ENCODE measurements at regions not wholly inside any gene's neighbourhood (a gene's known extent, or its start where the extent isn't known, plus 50 kb on each side); places are given as distances from the start of the nearest gene placed in this dataset.

GRCh38 chr4:100284129-100284880 lies 94.0 kb upstream of the DDIT4L start:
- DNase-seq, result peak; percentile 31

- no peak for DNase-seq
These were observed 90.5 kb upstream of the DDIT4L start for GRCh38 chr4:100280807-100281206.

GRCh38 chr4:100278567-100278966 lies 88.3 kb upstream of the DDIT4L start:
- DNase-seq, result no peak

GRCh38 chr4:100269446-100269845 lies 79.2 kb upstream of the DDIT4L start:
- DNase-seq, result no peak

GRCh38 chr4:100268789-100269188 lies 78.5 kb upstream of the DDIT4L start:
- DNase-seq, result no peak

- DNase-seq, result no peak
These were observed 71.1 kb upstream of the DDIT4L start for GRCh38 chr4:100261346-100261745.

GRCh38 chr4:100258675-100259074 lies 68.4 kb upstream of the DDIT4L start:
- DNase-seq, result no peak

- no peak for DNase-seq
These were observed 67.3 kb upstream of the DDIT4L start for GRCh38 chr4:100257567-100257966.

GRCh38 chr4:100254237-100254636 lies 64.0 kb upstream of the DDIT4L start:
- DNase-seq, result no peak

GRCh38 chr4:100248476-100248875 lies 58.2 kb upstream of the DDIT4L start:
- no peak for DNase-seq

- no peak for DNase-seq
These were observed 56.4 kb upstream of the DDIT4L start for GRCh38 chr4:100246697-100247096.

GRCh38 chr4:100244347-100244746 lies 54.1 kb upstream of the DDIT4L start:
- no peak for DNase-seq
